HG03175 (cell line): ENCODE measurements at regions not wholly inside any gene's neighbourhood (a gene's known extent, or its start where the extent isn't known, plus 50 kb on each side); places are given as distances from the start of the nearest gene placed in this dataset.
"Not testable (repeated sequence)": the region's sequence is repeated elsewhere in the genome, so short reads cannot be mapped to it uniquely, and the experiment has no call there.

ENCODE experiments used
- ATAC-seq: cut with Tn5 transposase; IDR thresholded peaks from one replicate; pipeline ENCODE4 v1.9.1; 2021; ENCODE audit warnings: mild to moderate bottlenecking, moderate library complexity; ENCODE audit not compliant: unreplicated experiment

DNA sequence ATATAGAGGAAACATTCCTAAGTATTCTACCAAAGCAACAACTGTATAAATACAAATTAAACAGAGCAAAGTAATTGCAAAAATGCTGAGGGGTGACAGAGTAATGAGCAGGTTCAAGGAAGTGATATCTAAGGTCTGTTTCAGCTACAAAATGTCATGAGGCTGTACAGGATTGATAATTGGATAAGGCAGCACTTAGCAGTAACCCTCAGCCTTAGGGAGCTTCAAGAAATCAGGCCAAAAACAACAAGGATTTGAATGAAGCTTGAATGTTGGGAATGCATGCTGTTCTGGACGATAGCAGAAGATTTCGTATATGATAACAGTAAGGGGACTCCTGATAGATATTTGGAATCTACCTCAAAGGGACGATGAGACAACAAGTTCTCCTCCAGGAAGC is 142.0 kb upstream of the MMADHC start:
- no peak for ATAC-seq

DNA sequence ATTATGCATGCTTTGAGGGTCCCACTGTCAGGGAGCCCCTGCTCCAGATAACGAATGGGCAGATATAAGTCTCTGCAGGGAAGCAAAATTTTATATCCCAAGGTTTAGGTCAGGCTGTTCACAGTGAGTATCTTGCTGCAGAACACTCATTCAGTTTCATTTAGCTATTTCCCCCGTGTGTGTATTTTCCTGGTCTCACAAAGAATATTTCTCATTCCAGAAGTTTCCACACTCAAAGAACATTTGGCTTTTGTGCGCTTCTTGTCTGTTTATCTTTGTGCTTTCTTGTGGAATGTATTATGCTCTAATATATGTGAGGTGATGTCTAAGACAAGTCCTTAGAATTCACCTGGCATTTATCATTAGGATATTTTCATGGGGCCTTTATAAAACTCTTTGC is 140.4 kb upstream of the MMADHC start:
- no peak for ATAC-seq

DNA sequence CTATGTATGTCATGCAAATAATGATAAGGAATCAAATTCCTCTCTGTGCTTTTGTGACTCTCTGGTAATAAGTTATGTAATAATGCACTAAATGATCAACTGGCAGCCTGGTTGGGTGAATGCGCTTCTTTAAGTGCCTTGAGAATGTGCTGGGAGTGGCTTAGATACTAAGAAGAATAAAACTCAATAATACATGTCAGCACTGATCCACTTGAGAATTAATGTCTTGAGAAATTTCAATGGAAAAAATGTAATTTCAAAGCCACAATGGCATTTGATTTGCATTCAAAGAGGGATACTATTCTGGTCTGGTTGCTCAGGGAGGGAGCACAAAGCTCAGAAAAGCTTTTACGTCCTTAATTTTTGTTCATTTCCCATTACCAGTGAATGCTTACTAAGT is 137.7 kb upstream of the MMADHC start:
- no peak for ATAC-seq

DNA sequence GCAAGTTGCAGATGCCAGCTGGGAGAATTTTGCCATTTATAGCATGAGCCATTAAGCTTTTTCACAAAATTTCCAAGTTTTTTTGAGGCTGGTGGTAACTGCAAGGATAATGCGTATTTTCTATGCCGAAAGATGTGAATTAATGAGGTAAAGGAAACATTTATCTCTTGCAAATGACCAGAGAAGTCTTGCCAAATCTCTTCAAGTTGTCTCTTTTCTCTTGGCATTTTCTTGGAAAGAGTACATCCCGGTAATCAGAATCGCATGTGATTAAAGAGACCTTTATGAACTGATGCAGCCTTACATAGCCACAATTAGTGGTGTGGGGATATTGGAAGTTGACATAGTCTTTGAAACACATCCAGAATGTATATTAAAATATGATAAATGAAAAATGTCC is 136.5 kb upstream of the MMADHC start:
- ATAC-seq = no peak

DNA sequence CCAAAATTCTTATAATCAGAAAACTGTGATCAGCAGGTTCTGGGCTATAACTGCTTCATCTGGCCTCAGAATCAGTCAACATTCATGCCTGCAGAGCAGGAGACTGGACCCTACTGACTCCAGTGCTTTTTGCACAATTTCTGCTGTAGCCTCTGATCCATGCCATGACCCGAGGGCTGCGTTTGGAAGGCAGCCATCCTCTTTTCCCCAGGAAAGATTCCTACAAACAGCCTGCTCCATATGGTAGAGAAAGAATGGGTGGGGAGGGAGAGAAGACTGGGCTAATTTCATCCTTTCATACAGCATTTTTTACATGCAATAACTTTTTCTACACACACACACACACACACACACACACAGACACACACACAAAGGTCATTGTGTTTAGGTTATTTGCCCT is 133.0 kb upstream of the MMADHC start:
- ATAC-seq = no peak

DNA sequence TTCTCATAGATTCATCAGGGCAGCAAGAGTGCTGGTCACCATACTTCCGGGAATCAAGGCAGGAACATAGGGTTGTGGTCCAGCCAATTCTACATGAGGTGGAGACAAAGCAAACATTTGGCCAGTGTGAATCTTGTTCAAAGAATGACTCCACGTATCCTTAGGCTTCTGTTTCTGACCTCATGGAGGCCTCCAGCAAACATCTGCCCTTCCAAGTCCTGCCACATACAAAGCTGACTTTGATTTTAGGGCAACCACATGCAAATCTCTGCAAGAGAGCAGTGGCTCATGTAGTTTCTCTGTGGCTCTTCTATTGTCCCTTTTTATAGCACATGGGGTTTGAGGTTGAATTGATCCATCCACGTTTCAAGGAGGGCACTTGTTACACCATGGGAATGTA is 132.1 kb upstream of the MMADHC start:
- ATAC-seq = no peak

DNA sequence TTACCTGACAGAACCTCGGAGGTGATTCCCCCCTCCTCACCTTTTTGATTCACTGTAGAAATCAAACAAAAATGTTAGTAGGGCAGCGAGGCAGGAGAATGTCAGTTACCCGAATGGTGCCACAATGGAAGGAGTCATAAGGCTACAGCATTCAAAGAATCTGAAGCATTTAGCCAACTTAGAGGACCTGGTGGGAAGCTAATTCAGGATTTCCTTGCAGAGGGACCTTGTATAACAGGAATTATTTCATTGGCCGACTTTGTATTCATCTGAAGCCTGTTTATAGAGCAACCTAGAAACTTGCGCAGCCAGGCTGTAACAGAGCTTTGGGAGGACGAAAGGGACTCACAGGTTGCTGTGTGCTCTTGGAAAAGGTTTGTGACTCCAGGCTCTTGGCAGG is 129.1 kb upstream of the MMADHC start:
- no peak for ATAC-seq

DNA sequence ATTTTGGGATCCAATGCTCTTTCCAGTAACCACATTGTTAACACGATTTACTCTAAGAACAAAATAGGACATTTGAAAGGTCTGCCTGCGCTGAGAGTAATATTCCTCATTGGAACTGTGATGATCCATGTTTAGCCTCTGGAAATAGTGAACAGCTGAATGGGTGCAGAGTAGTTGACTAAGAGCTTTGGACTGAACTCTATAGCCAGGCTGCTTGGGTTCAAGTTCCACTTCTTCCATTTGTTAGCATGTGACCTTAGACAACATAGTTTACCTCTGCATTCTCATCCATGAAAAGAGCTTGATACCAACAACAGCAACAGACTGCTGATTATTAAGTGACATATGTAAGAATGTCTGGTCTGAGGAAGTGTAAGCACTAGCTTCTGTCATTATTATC is 128.3 kb upstream of the MMADHC start:
- ATAC-seq = no peak

DNA sequence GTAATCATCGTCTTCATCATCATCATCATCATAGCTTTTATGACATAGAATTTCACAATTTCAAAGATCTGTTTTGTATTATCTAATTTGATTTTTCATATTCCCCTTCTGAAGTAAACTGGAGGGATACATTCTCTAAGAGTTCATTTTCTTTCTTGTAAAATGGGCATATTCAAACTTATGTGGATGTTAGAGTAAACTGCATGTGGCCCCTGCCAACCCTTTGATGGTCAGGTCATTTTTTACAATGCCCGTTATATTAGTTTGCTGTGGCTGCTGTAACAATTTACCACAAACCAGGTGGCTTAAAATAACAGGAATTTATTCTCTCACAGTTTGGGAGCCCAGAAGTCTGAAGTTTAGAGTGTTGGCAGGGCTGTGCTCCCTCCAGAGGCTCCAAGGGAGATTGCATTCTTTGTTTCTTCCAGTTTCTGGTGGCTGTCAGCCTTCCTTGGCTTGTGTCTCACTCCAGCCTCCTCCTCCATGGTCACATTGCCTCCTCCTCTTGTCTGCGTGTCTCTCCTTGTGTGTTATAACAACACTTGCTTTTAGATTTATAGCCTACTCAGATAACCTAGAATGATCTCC is 127.5 kb upstream of the MMADHC start:
- peak; percentile 72 for ATAC-seq

DNA sequence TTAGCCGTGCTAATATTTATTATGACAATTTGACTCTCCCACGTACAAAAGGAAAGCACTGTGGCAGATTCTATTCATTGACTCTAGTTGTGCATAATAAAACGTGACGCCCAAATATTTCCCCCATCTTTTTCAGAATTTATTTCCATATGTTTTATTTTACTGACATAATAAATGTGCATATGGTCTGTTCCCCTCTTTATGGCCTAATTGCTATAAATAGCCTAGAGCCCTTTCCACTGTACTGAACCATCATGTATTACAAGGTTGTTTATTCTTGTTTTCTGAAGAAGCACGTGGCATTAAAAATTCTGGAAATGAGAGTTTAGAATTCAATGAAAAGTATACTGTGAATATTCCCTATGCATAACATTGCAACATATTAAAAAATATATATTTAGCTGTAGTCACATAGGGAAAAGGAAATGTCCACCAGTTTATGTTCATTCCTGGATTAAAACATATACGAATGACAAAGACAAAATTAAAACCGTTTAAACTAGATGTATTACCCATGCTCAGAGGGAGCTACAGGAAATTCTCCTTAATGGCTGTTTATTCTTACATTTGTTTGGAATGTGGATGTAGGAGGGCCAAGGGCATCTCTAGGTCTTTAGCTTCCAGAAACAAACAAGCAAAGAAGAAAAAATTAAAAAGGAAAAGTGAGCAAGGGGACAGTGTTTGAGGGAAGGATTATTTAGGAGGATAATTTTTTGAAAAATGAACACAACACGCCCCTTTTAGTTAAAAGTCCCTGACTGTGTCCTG is 122.1 kb upstream of the MMADHC start:
- ATAC-seq = no peak

DNA sequence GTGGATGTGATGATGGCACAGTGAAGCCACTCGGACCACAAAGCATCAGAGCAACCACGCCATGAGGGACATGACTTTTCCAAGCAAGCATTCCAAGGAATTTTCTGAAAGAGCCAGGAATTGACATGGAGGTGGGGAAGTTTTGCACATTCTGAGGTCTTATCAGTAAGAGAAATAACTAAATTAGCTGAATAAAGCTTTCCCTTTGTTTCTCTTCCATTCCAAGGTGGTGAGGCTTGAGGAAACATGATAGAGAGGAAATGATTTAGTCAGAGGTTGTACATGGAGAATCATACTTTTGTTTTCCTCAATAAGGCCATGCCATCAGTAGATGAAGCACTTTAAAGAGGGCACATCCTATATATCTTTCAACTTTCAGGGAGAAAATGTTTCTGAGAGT is 115.7 kb upstream of the MMADHC start:
- ATAC-seq = no peak

DNA sequence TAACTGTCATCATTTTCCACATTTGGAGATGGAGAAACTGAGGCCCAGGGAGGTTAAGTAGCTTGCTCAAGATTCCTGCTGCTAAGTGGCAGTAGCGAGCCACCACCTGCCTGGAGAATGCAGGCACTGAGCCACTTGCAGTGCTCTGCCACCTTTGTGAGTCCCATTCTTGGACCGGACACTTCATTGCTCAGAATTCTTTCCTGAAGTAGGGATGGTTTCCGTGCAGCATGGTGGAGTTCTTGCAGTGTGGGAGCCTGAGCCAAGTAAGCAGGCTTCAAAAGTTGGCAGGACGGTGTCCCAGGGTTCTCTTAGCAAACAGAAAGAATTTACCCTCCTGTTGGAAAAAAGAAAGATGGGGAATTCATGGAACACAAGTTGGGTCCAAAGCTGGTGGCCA is 115.0 kb upstream of the MMADHC start:
- ATAC-seq = no peak

DNA sequence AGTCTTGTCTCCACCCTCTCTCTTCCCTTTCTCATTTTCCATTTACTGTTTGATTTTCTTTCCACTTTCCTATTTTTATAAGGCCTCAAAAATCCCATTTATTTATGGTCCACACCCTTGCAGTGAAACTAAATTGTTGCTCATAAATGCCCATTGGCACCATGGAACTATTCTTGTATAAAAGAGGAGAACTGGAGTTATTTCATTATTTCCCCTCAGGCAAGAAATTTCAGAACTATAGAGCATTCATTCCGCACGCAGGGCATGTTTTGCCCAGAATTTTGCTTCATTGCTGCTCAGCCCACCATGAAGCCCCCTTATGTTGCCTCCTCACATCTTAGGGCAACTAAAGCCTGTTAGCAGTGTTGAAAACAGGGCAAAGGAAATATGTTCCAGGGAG is 113.7 kb upstream of the MMADHC start:
- no peak for ATAC-seq

DNA sequence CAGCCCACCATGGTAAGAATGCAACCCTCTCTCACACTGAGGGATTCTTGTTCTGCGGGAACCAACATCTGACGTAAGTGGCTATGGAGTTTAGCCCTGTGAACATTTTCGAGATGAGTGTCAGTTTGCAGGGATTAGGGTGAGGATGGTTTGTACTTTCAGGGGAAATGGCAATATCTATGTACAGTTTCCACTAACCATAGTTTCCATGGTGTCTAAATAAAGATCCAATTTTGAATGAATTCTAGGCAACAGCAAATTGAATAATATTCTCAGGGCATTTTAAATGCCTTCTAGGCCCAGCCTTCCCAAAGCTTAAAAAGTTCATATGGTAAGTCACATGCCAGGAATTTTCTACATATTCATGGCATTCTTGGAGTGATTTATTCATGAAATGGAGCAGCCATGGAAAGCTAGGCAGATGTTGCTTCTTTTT is 105.4 kb upstream of the MMADHC start:
- no peak for ATAC-seq

DNA sequence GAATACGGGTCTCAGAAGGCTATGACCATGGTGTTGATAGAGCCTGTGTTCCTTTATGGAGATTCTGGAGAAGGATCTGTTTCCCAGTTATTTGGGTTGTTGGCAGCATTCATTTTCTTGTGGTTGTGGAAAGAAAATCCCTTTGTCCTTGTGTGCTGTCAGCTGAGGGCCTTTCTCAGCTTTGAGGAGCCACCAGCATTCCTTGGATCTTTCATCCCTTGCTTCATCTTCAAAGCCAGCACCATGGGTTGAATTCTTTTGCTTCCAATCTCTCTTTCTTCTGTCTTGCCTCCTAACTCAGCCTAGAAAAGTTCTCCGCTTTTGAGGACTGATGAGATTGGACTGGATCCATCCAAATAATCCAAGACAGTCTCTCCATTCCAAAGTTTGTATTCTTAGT is 103.2 kb upstream of the MMADHC start:
- ATAC-seq = no peak

DNA sequence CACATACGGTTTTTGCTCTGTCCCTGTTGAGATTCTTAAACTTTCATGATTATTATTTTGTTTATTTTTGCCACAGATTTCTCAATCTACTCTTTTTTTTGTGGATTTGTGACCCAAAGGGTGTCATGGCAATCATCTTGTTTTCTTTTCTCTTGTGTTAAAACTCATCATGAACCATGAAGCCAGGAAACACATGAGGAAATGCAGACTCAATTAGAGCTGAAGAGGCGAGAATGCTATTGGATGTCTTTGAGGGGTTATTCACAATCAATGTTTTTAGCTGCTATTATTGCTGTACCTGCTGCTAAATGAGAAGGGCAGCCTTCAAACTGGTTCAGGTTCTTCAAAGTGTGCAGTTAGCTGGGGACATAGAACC is 99.5 kb upstream of the MMADHC start:
- ATAC-seq = no peak

DNA sequence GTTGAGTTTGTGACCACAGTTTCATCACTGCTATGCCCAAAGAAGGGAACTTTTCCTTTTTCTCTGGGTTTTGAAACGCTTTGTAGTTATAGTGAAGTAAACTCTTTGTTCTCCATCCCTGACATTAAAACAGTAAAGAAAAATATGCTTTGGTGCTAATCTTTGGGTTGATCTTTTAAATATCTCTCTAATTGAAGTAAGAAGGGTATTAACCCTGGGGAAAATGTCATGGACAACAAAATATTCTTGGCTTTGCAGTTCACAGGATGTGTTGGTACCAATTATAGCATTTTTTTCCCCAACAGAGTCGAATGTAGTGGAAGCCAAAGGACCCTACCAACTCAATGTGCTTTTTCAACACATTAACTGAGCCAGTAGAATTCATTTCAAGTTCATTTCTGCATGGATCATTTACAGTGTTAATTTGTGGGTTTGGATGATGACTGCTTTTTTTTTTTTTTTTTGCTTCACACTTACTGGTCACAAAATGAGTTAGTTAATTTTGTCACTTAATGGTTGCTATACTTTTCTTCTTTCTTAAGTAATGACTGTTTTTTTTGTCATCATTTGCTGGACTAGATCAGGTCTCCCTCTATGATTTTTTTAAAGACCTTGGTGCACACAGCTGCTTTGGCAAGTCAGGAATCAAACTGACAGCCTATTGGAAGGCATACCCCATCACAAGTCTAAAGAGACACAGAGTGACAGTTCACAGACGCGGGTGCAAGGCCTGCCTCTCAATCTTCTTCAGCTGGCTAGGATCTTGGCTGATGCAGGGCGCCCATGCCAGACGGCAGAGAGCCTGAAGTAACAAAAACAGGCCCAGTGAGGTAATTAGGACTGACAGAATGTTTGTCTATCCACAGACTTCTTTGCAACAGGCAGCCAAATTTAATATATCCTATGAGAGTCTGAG is 98.8 kb upstream of the MMADHC start:
- no peak for ATAC-seq

DNA sequence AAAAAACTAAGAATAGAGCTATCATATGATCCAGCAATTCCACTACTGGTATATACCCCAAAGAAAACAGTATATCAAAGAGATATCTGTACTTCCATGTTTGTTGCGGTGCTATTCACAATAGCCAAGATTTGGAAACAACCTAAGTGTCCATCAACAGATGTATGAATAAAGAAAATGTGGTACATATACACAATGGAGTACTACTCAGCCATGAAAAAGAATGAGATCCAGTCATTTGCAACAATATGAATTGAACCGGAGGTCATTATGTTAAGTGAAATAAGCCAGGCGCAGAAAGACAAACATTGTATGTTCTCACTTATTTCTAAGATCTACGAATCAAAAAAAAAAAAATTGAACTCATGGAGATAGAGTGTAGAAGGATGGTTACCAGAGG is 97.8 kb upstream of the MMADHC start:
- ATAC-seq = not testable (repeated sequence)

DNA sequence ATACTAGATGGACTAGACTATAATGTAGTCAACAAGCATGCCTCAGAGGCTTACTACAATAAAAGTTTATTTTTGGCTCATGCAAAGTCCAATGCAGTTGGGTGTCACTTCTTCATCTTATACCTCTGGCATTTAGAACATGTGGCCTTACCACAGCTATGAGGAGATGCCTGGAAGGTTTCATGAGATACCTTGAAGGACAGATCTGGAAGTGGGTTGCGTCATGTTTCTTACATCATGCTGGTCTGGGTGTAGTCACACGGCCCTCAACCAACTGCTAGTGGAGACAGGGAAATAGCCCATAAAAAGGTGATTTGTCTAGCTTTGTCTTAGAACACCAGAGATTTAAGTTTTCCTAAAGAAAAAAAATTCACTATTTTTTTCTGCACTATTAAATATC is 91.7 kb upstream of the MMADHC start:
- ATAC-seq = no peak

DNA sequence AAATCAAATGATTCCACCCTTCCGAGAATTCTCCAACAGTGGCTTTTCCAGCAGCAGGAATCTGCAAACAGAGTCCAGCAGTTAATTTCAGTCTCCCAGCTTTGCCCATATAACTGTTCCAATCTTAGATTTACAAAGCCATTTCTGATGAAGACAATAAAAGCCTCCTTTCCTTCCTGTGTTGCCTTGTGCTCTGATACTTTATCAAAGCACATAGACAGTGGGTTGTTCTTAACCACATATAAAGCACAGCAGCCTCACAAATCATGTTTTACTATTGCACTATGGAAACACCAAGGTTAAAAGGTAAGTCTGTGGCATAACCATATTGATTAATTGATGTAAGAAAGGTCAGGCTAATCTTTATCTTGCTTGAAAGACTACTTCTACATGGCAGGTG is 89.8 kb upstream of the MMADHC start:
- no peak for ATAC-seq

DNA sequence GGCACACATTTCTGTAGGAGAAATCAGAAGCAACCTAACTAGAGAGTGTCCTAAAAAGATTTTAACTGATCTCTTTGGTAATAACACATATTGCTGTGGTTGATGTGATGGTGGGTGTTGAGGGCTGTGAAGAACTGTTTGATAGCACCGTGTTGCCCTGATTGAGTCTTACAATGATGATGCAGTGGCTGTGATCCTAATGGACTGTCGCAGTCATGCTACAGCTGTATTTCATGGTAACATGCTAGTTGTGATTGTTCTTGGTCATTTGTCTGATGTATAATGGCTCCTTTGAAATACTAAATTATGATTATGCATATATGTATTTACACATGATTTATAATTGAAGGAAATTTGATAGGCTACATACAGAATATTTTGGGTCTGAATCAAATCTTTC is 82.5 kb upstream of the MMADHC start:
- no peak for ATAC-seq

DNA sequence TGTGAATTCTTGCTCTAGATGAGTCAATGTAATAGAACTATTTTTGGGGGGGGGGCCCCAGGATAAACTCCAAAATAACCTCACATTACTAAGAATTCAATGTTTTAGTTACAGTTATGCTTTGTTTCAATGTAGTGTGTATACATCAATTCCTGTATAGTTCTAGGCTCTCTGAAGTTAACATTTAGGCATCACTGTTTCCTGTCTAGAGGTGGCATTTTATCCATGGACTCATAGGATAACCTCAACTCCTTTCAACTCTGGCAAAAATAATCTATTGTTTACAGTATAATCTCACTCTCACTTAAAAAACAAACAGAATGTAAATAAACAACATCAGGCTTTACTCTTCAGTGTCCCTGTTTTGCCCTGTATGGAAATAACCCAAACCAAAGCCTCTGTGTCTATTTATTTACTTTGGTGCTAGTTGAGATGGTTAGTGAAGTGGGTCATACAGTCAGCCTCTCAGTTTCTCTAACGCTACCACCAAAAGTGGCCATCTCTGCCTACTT is 79.3 kb upstream of the MMADHC start:
- ATAC-seq = no peak
